Right hindlimb (tissue), 1 donor: ENCODE measurements at regions not wholly inside any gene's neighbourhood (a gene's known extent, or its start where the extent isn't known, plus 50 kb on each side); places are given as distances from the start of the nearest gene placed in this dataset.

Experiments
- DNase-seq: peaks from one replicate; pipeline ENCODE4 v3.0.0-alpha.2; 2018

- no peak for DNase-seq
Observed at GRCh38 chrX:146154191-146154590, 336.6 kb downstream of the SLITRK2 start.

- no peak for DNase-seq
Observed at GRCh38 chrX:146160443-146161203, 343.0 kb downstream of the SLITRK2 start.

GRCh38 chrX:146173742-146174141, 356.1 kb downstream of the SLITRK2 start:
- no peak for DNase-seq

GRCh38 chrX:146181858-146182257, 364.2 kb downstream of the SLITRK2 start:
- DNase-seq: no peak

GRCh38 chrX:146186540-146186939, 368.9 kb downstream of the SLITRK2 start:
- no peak for DNase-seq

- DNase-seq: no peak
Observed at GRCh38 chrX:146189371-146189770, 371.7 kb downstream of the SLITRK2 start.

GRCh38 chrX:146208821-146209220, 391.2 kb downstream of the SLITRK2 start:
- no peak for DNase-seq

- DNase-seq: no peak
Observed at GRCh38 chrX:146224442-146224841, 406.8 kb downstream of the SLITRK2 start.

- no peak for DNase-seq
Observed at GRCh38 chrX:146238173-146238572, 420.5 kb downstream of the SLITRK2 start.

- DNase-seq: no peak
Observed at GRCh38 chrX:146241902-146242301, 424.3 kb downstream of the SLITRK2 start.

GRCh38 chrX:146243041-146243440, 425.4 kb downstream of the SLITRK2 start:
- no peak for DNase-seq

GRCh38 chrX:146259207-146259606, 441.6 kb downstream of the SLITRK2 start:
- no peak for DNase-seq

GRCh38 chrX:146264763-146265375, 447.2 kb downstream of the SLITRK2 start:
- DNase-seq: no peak

GRCh38 chrX:146278381-146278780, 460.8 kb downstream of the SLITRK2 start:
- peak; percentile 12 for DNase-seq
